ENCODE measurements at regions not wholly inside any gene's neighbourhood (a gene's known extent, or its start where the extent isn't known, plus 50 kb on each side); places are given as distances from the start of the nearest gene placed in this dataset.

GRCh38 chr2:212854771-212855170 is 296.6 kb downstream of the IKZF2 start:
- no peaks in the 10 kb centered on the region for H3K27me3 ChIP-seq
- no peaks in the 10 kb centered on the region for H3K4me1 ChIP-seq (ENCODE audit: insufficient read depth)
- DNase-seq (ENCODE audit: low spot score): no peak
- no peaks in the 10 kb centered on the region for H3K9me3 ChIP-seq (ENCODE audit: low read depth)
- no peaks in the 10 kb centered on the region for H3K9me2 ChIP-seq (replicated peaks; ENCODE audit: insufficient read depth)
- H3K79me2 ChIP-seq: no peaks in the 10 kb centered on the region
- no peaks in the 10 kb centered on the region for H3K36me3 ChIP-seq (replicated peaks; ENCODE audit: insufficient read depth, low read depth)
- H4K20me1 ChIP-seq (ENCODE audit: insufficient read depth, poor library complexity, severe bottlenecking): no peaks in the 10 kb centered on the region
- H3K4me2 ChIP-seq: no peak overlapping the region
- no peak overlapping the region for H3K27ac ChIP-seq
- TF ChIP-seq EZH2 (IDR thresholded peaks at IDR 0.05; ENCODE audit: borderline replicate concordance) (no peak), EZH2phosphoT487 (IDR thresholded peaks at IDR 0.05; ENCODE audit: low read depth, severe bottlenecking, unreplicated experiment) (no peak), CTCF (IDR thresholded peaks at IDR 0.05; ENCODE audit: poor library complexity) (no peak)
- no peak overlapping the region for H3K4me3 ChIP-seq
- no peak overlapping the region for H2AFZ ChIP-seq
- WGBS (ENCODE audit: low lambda C conversion rate, missing lambda C conversion rate): 37% methylated on average over 4 of the region's 4 CpGs

DNA sequence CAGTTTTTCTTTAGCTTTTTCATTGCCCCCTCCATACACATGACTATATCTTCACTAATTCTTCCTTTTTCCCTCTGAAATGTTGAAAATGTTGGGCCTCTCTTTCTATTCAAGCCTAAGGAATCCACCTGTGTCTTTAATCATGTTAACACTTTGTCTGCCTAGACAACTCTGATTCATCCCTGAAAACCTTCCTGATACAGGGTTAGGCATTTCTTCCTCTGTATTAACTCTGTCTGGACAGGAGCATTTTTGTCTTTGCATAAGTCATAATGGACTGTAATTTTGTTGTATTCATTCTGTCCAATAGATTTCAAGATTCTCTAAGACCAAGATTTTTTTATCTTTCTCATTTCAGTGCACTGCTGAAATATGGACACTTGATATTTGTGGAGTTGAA is 297.3 kb downstream of the IKZF2 start:
- H3K9me3 ChIP-seq (ENCODE audit: low read depth): no peaks in the 10 kb centered on the region
- DNase-seq (ENCODE audit: low spot score): no peak
- no peak overlapping the region for H3K4me2 ChIP-seq
- no peaks in the 10 kb centered on the region for H4K20me1 ChIP-seq (ENCODE audit: insufficient read depth, poor library complexity, severe bottlenecking)
- TF ChIP-seq EZH2 (IDR thresholded peaks at IDR 0.05; ENCODE audit: borderline replicate concordance): no peak
- TF ChIP-seq CTCF (IDR thresholded peaks at IDR 0.05; ENCODE audit: poor library complexity): no peak
- no peak for TF ChIP-seq EZH2phosphoT487 (IDR thresholded peaks at IDR 0.05; ENCODE audit: low read depth, severe bottlenecking, unreplicated experiment)
- no peaks in the 10 kb centered on the region for H3K79me2 ChIP-seq
- no peaks in the 10 kb centered on the region for H3K9me2 ChIP-seq (replicated peaks; ENCODE audit: insufficient read depth)
- H3K36me3 ChIP-seq (replicated peaks; ENCODE audit: insufficient read depth, low read depth): no peaks in the 10 kb centered on the region
- no peak overlapping the region for H3K27ac ChIP-seq
- no peak overlapping the region for H2AFZ ChIP-seq
- no peak overlapping the region for H3K4me3 ChIP-seq
- H3K27me3 ChIP-seq: no peaks in the 10 kb centered on the region
- no peaks in the 10 kb centered on the region for H3K4me1 ChIP-seq (ENCODE audit: insufficient read depth)

DNA sequence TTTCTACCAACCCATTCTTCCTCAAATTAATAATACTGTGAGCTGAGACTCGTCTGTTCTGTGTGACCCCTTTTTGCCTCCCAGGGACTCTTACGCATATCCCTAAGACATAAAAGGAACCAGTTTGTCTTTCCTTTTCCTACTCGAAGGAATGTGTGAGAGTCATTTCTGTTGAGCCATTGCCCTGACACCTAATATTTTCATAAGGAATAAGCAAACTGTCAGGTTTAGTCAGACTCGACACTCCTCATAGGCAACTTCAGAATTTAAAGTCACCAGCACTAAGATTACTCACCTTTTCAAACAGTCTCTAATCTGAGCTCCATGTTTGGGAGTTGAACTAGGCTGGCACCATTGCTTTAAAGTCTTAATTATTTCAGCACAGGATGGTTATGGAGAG is 305.5 kb downstream of the IKZF2 start:
- Histone ChIP-seq H4K20me1 (ENCODE audit: insufficient read depth, poor library complexity, severe bottlenecking) (no peaks in the 10 kb centered on the region), H3K27ac (no peak overlapping the region), H3K4me2 (no peak overlapping the region), H3K79me2 (no peaks in the 10 kb centered on the region), H2AFZ (no peak overlapping the region), H3K9me2 (replicated peaks; ENCODE audit: insufficient read depth) (no peaks in the 10 kb centered on the region), H3K4me3 (no peak overlapping the region), H3K36me3 (replicated peaks; ENCODE audit: insufficient read depth, low read depth) (no peaks in the 10 kb centered on the region), H3K4me1 (ENCODE audit: insufficient read depth) (no peaks in the 10 kb centered on the region), H3K27me3 (no peaks in the 10 kb centered on the region), H3K9me3 (ENCODE audit: low read depth) (no peaks in the 10 kb centered on the region)
- DNase-seq (ENCODE audit: low spot score): no peak
- 74% methylated on average over 4 of the region's 4 CpGs for WGBS (ENCODE audit: low lambda C conversion rate, missing lambda C conversion rate)
- TF ChIP-seq CTCF (IDR thresholded peaks at IDR 0.05; ENCODE audit: poor library complexity): no peak
- no peak for TF ChIP-seq EZH2 (IDR thresholded peaks at IDR 0.05; ENCODE audit: borderline replicate concordance)
- TF ChIP-seq EZH2phosphoT487 (IDR thresholded peaks at IDR 0.05; ENCODE audit: low read depth, severe bottlenecking, unreplicated experiment): no peak
